Astrocyte (in vitro differentiated cells and primary cell): ENCODE measurements at regions not wholly inside any gene's neighbourhood (a gene's known extent, or its start where the extent isn't known, plus 50 kb on each side); places are given as distances from the start of the nearest gene placed in this dataset.

Experiments used
- CTCF ChIP-seq: IDR thresholded peaks from 2 replicates; pipeline ENCODE4 v1.5.1; 2011; ENCODE audit warnings: low read depth, mild to moderate bottlenecking, inconsistent platforms, low read length, moderate library complexity; ENCODE audit not compliant: insufficient read depth
- EZH2 ChIP-seq: IDR thresholded peaks from 2 replicates; pipeline ENCODE4 v1.6.1; 2012; ENCODE audit warnings: mild to moderate bottlenecking, low read length, inconsistent platforms; ENCODE audit not compliant: insufficient read depth

- TF ChIP-seq CTCF (no peak), EZH2 (no peak)
Observed at GRCh38 chr12:115109863-115110262, 425.9 kb upstream of the TBX3 start.
